HepG2 (cell line): ENCODE measurements at regions not wholly inside any gene's neighbourhood (a gene's known extent, or its start where the extent isn't known, plus 50 kb on each side); places are given as distances from the start of the nearest gene placed in this dataset.

Experiments
- ATAC-seq: fragments of 200-7000 bp; cut with Tn5 transposase; 3 replicates; pipeline ENCODE4 v1.9.1; 2020; ENCODE audit warnings: mild to moderate bottlenecking, moderate library complexity
- BruUV-seq: library from RNA; stranded (reverse); fragments of 400-500 nt; replicated peaks from 2 replicates; lab custom pipeline; 2021; lab: Mats Ljungman, UMichigan
- CTCF ChIA-PET: fragments of 300-600 bp; formaldehyde crosslinking; extraction: SDS; loops from one replicate; lab custom pipeline; 2021; ENCODE audit warnings: low total read pairs, inconsistent platforms, low intra/inter-chr PET ratio; lab: Yijun Ruan, JAX
- POLR2A ChIA-PET: fragments of 350-600 bp; sonication (Branson Sonifier 250); formaldehyde crosslinking; loops from one replicate; lab custom pipeline; 2020; ENCODE audit warnings: antibody characterized with exemption, inconsistent platforms; lab: Yijun Ruan, JAX
- DNase-seq: peaks from one replicate; pipeline ENCODE4 v3.0.0-alpha.2; 2015; ENCODE audit warnings: low spot score
- FAIRE-seq: peaks from 3 replicates; lab custom pipeline; 2011; peaks lifted over from hg19 to GRCh38; lab: Jason Lieb, UNC
- H2AFZ ChIP-seq: one replicate; pipeline ENCODE4 v1.6.1; 2011; ENCODE audit warnings: low read length, inconsistent platforms
- H3K27ac ChIP-seq: fragments of 300-600 bp; 3 replicates; pipeline ENCODE4 v1.8.0; 2011; ENCODE audit warnings: mixed run types, mild to moderate bottlenecking, mixed read lengths, low read length, inconsistent platforms; ENCODE audit not compliant: insufficient read depth; ENCODE audit errors: extremely low read length
- H3K27me3 ChIP-seq, 2 experiments: fragments of 200-600 bp in 1 of 2; 2 replicates in 1 of 2; 3 replicates in 1 of 2; pipeline versions ENCODE4 v1.6.0 to v1.8.0; 2011; ENCODE audit warnings: low read length in 2 of 2, mild to moderate bottlenecking in 2 of 2, moderate library complexity in 2 of 2, inconsistent platforms in 1 of 2; ENCODE audit not compliant: insufficient read depth in 2 of 2, control insufficient read depth in 1 of 2
- H3K36me3 ChIP-seq, 2 experiments: fragments of 200-600 bp in 1 of 2; replicated peaks in 1 of 2; 2 replicates in 1 of 2; 3 replicates in 1 of 2; pipeline versions ENCODE4 v1.5.1 to v1.8.0; 2011; ENCODE audit warnings: low read length in 2 of 2, inconsistent platforms in 1 of 2; ENCODE audit not compliant: insufficient read depth in 2 of 2, control insufficient read depth in 1 of 2
- H3K4me1 ChIP-seq: 2 replicates; pipeline ENCODE4 v1.5.1; 2012; ENCODE audit warnings: low read length, inconsistent platforms; ENCODE audit not compliant: insufficient read depth
- H3K4me2 ChIP-seq: 2 replicates; pipeline ENCODE4 v1.6.0; 2011; ENCODE audit warnings: low read depth, low read length, inconsistent platforms
- H3K4me3 ChIP-seq, 3 experiments: fragments of 200-600 bp in 1 of 3; sonication (generic), shearing (Covaris generic) in 1 of 3; replicated peaks in 1 of 3; 2 replicates each; pipeline ENCODE4 v1.5.1; 2011 to 2016; ENCODE audit warnings: low read length in 3 of 3, inconsistent platforms in 2 of 3, low read depth in 2 of 3, mild to moderate bottlenecking in 2 of 3, control low read depth in 1 of 3, mixed read lengths in 1 of 3; ENCODE audit not compliant: insufficient read depth in 1 of 3
- H3K79me2 ChIP-seq: one replicate; pipeline ENCODE4 v1.6.1; 2011; ENCODE audit warnings: low read length, inconsistent platforms; ENCODE audit not compliant: insufficient read depth
- H3K9ac ChIP-seq: 2 replicates; pipeline ENCODE4 v1.6.0; 2011; ENCODE audit warnings: mild to moderate bottlenecking, low read depth, low read length, inconsistent platforms; ENCODE audit not compliant: insufficient read depth
- H3K9me3 ChIP-seq: 2 replicates; pipeline ENCODE4 v1.5.1; 2012; ENCODE audit warnings: mild to moderate bottlenecking, low read length
- H4K20me1 ChIP-seq: 2 replicates; pipeline ENCODE4 v1.6.0; 2011; ENCODE audit warnings: inconsistent platforms, mild to moderate bottlenecking, low read length, moderate library complexity; ENCODE audit not compliant: insufficient read depth
- ARNT2 ChIP-seq: sonication (generic); formaldehyde crosslinking; IDR thresholded peaks from 2 replicates; pipeline ENCODE4 v1.8.0; 2022; ENCODE audit warnings: mild to moderate bottlenecking, low read depth, missing genetic modification reagents, moderate library complexity
- CBX1 ChIP-seq: IDR thresholded peaks from one replicate; pipeline ENCODE4 v1.6.1; 2016; ENCODE audit warnings: antibody characterized with exemption, low read depth
- HMGXB3 ChIP-seq: sonication (generic); formaldehyde crosslinking; IDR thresholded peaks from 2 replicates; pipeline ENCODE4 v1.4.0; 2020; ENCODE audit warnings: missing genetic modification reagents, borderline replicate concordance
- MXI1 ChIP-seq: IDR thresholded peaks from 3 replicates; pipeline ENCODE4 v1.6.1; 2012; ENCODE audit warnings: low read depth, low read length, inconsistent platforms, borderline replicate concordance
- RBM39 ChIP-seq: fragments of 200-400 bp; formaldehyde crosslinking; IDR thresholded peaks from one replicate; pipeline ENCODE4 v1.6.1; 2018; ENCODE audit warnings: antibody characterized with exemption, mild to moderate bottlenecking, low read depth, low read length; ENCODE audit not compliant: poor library complexity, severe bottlenecking
- SSRP1 ChIP-seq: IDR thresholded peaks from 2 replicates; pipeline ENCODE4 v1.6.1; 2016; ENCODE audit warnings: control low read depth
- TP53 ChIP-seq: sonication (generic); formaldehyde crosslinking; conservative IDR thresholded peaks from 2 replicates; pipeline ENCODE4 v1.4.0; 2020; ENCODE audit warnings: missing genetic modification reagents
- ZNF18 ChIP-seq: sonication (generic); formaldehyde crosslinking; IDR thresholded peaks from 2 replicates; pipeline ENCODE4 v1.8.0; 2022; ENCODE audit warnings: mild to moderate bottlenecking, missing genetic modification reagents; ENCODE audit not compliant: insufficient replicate concordance
- ZNF329 ChIP-seq: sonication (generic); formaldehyde crosslinking; IDR thresholded peaks from 2 replicates; pipeline ENCODE4 v1.9.0; 2021; ENCODE audit warnings: low read depth, mild to moderate bottlenecking, missing genetic modification reagents
- ZNF761 ChIP-seq: sonication (generic); formaldehyde crosslinking; conservative IDR thresholded peaks from 2 replicates; pipeline ENCODE4 v1.4.0; 2020; ENCODE audit warnings: mild to moderate bottlenecking, missing genetic modification reagents
- ZNF792 ChIP-seq: IDR thresholded peaks from 2 replicates; pipeline ENCODE4 v1.6.1; 2016
- WGBS: methylation state at CpG from one replicate; pipeline ENCODE4 v1.1.6; 2017; ENCODE audit warnings: low lambda C conversion rate; 5-methylcytosine and 5-hydroxymethylcytosine counted together
- in situ Hi-C: cut with HindIII; loops from 2 replicates; pipeline ENCODE4 v1.10.0; 2017; ENCODE audit warnings: low pct_unique_long_range_greater_than_20kb; ENCODE audit not compliant: extremely low pct_ligation_motif_present
- intact Hi-C: fragments of 100-400 bp; cut with micrococcal nuclease; formaldehyde crosslinking; loops from one replicate; pipeline ENCODE4 v1.10.0; 2022; ENCODE audit not compliant: unreplicated experiment
- TF ChIP-seq, protein P1 (sequence below): sonication (generic); formaldehyde crosslinking; IDR thresholded peaks from 2 replicates; pipeline ENCODE4 v1.4.0; 2020; ENCODE audit warnings: missing genetic modification reagents, borderline replicate concordance
- TF ChIP-seq, protein P2 (sequence below): sonication (generic); formaldehyde crosslinking; IDR thresholded peaks from 2 replicates; pipeline ENCODE4 v1.9.0; 2022; ENCODE audit warnings: low read depth, missing genetic modification reagents

GRCh38 chr3:1587426-1587825 is 494.6 kb downstream of the CNTN6 start:
- H3K4me2 ChIP-seq = no peak overlapping the region
- H2AFZ ChIP-seq = no peak overlapping the region
- H3K27ac ChIP-seq = no peak overlapping the region
- H3K9me3 ChIP-seq = peaks cover 89% of the 10 kb centered on the region
- no peaks in the 10 kb centered on the region for H4K20me1 ChIP-seq
- H3K9ac ChIP-seq = no peak overlapping the region
- no peaks in the 10 kb centered on the region; a peak in 1 of 5 replicates for H3K27me3 ChIP-seq
- no peaks in the 10 kb centered on the region for H3K36me3 ChIP-seq
- WGBS = no CpG with 5 or more reads among the region's 1 CpG
- no peaks in the 10 kb centered on the region for H3K4me1 ChIP-seq
- no peaks in the 10 kb centered on the region for H3K79me2 ChIP-seq
- DNase-seq (no peak), ATAC-seq (no peak), FAIRE-seq (no peak)
- intact Hi-C loops (no loop called here), in situ Hi-C loops (no loop called here)
- no TSS peak for BruUV-seq
- POLR2A ChIA-PET = no interaction called here
- CTCF ChIA-PET = no interaction called here
- no peak overlapping the region for H3K4me3 ChIP-seq
- TF ChIP-seq ZNF792 (CRISPR knock-in tag) (no peak), ZNF329 (CRISPR knock-in tag) (no peak), MXI1 (no peak), CBX1 (no peak), TP53 (CRISPR knock-in tag) (no peak), HMGXB3 (CRISPR knock-in tag) (no peak), ZNF761 (CRISPR knock-in tag) (no peak), SSRP1 (CRISPR knock-in tag) (no peak), RBM39 (no peak), ARNT2 (CRISPR knock-in tag) (no peak), ZNF18 (CRISPR knock-in tag) (no peak)
- TF ChIP-seq, protein P1, sequence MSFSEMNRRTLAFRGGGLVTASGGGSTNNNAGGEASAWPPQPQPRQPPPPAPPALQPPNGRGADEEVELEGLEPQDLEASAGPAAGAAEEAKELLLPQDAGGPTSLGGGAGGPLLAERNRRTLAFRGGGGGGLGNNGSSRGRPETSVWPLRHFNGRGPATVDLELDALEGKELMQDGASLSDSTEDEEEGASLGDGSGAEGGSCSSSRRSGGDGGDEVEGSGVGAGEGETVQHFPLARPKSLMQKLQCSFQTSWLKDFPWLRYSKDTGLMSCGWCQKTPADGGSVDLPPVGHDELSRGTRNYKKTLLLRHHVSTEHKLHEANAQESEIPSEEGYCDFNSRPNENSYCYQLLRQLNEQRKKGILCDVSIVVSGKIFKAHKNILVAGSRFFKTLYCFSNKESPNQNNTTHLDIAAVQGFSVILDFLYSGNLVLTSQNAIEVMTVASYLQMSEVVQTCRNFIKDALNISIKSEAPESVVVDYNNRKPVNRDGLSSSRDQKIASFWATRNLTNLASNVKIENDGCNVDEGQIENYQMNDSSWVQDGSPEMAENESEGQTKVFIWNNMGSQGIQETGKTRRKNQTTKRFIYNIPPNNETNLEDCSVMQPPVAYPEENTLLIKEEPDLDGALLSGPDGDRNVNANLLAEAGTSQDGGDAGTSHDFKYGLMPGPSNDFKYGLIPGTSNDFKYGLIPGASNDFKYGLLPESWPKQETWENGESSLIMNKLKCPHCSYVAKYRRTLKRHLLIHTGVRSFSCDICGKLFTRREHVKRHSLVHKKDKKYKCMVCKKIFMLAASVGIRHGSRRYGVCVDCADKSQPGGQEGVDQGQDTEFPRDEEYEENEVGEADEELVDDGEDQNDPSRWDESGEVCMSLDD (CRISPR knock-in tag) = no peak
- TF ChIP-seq, protein P2, sequence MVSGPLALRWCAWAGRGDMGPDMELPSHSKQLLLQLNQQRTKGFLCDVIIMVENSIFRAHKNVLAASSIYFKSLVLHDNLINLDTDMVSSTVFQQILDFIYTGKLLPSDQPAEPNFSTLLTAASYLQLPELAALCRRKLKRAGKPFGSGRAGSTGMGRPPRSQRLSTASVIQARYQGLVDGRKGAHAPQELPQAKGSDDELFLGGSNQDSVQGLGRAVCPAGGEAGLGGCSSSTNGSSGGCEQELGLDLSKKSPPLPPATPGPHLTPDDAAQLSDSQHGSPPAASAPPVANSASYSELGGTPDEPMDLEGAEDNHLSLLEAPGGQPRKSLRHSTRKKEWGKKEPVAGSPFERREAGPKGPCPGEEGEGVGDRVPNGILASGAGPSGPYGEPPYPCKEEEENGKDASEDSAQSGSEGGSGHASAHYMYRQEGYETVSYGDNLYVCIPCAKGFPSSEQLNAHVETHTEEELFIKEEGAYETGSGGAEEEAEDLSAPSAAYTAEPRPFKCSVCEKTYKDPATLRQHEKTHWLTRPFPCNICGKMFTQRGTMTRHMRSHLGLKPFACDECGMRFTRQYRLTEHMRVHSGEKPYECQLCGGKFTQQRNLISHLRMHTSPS (CRISPR knock-in tag) = no peak
